ENCODE measurements at regions not wholly inside any gene's neighbourhood (a gene's known extent, or its start where the extent isn't known, plus 50 kb on each side); places are given as distances from the start of the nearest gene placed in this dataset.

DNA sequence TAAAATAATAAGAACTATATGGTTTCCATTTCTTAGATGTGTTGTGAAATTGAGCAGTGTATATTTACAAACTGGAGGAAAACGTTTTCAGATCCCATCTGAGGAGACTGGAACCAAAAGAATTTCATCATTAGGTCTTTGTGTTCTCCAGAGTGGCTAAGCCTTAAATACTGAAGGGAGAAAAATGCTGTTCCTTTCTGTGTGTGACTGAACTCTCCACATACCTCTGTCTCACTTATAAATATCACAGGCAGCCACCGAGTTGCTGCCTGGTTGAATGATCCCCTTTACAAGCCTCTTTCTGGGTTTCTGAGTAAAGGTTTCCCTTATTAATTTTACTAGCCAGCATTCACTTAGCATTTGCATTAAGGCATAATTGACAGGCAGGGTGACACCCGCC, 913.9 kb upstream of the NR2F2 start:
- Mint-ChIP-seq H3K9me3 (peaks cover 4% of the 10 kb centered on the region), H3K36me3 (ENCODE audit: low read depth) (peaks cover 2% of the 10 kb centered on the region), H3K4me1 (ENCODE audit: low read depth) (no peaks in the 10 kb centered on the region), H3K4me3 (no peak overlapping the region), H3K27ac (no peak overlapping the region), H3K27me3 (no peaks in the 10 kb centered on the region)
- intact Hi-C loops (cut with micrococcal nuclease) = no loop called here
- ATAC-seq (no peak), DNase-seq (no peak)
- CTCF ChIA-PET = no interaction called here
- TF ChIP-seq, protein P1, sequence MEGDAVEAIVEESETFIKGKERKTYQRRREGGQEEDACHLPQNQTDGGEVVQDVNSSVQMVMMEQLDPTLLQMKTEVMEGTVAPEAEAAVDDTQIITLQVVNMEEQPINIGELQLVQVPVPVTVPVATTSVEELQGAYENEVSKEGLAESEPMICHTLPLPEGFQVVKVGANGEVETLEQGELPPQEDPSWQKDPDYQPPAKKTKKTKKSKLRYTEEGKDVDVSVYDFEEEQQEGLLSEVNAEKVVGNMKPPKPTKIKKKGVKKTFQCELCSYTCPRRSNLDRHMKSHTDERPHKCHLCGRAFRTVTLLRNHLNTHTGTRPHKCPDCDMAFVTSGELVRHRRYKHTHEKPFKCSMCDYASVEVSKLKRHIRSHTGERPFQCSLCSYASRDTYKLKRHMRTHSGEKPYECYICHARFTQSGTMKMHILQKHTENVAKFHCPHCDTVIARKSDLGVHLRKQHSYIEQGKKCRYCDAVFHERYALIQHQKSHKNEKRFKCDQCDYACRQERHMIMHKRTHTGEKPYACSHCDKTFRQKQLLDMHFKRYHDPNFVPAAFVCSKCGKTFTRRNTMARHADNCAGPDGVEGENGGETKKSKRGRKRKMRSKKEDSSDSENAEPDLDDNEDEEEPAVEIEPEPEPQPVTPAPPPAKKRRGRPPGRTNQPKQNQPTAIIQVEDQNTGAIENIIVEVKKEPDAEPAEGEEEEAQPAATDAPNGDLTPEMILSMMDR (IDR thresholded peaks at IDR 0.05) = no peak
- POLR2A ChIA-PET = no interaction called here

DNA sequence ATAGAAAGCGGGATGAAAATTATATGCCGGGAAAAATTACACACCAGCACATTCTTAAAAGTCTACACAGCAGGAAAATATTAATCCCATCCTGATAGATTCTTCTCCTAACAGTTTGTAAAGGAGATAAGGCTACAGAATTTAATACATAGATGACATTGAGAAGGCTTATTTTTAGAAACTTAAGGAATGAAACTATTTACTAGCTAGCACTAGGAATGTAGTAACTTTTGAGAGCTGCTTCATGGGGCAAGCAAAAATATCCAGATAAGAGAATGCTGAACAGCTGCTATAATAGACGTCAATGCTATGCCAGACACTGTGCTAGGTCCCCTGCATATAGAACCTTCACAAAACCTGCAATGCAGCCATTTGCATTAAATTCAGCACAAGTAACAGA, 912.7 kb upstream of the NR2F2 start:
- ChIA-PET POLR2A (no interaction called here), CTCF (interaction anchor here (0.7 kb wide), 1 partner anchor 31 kb away, joined by 3 read pairs; no protein-coding TSS in a partner anchor)
- Mint-ChIP-seq H3K4me3 (no peak overlapping the region), H3K4me1 (ENCODE audit: low read depth) (no peaks in the 10 kb centered on the region), H3K9me3 (peaks cover 11% of the 10 kb centered on the region), H3K27me3 (no peaks in the 10 kb centered on the region), H3K36me3 (ENCODE audit: low read depth) (peaks cover 2% of the 10 kb centered on the region), H3K27ac (no peak overlapping the region)
- DNase-seq (no peak), ATAC-seq (no peak)
- TF ChIP-seq, protein P1 (IDR thresholded peaks at IDR 0.05) = no peak
- intact Hi-C loops (cut with micrococcal nuclease) = no loop called here

DNA sequence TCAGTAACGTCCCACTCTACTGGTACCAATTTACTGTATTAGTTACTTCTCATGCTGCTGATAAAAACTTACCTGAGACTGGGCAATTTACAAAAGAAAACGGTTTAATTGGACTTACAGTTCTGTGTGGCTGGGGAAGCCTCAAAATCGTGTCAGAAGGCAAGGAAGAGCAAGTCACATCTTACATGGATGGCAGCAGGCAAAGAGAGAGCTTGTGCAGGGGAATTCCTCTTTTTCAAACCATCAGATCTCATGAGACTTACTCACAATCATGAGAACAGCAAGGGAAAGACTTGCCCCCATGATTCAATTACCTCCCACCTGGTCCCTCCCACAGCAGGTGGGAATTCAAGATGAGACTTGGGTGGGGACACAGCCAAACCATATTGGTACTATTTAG, 908.2 kb upstream of the NR2F2 start:
- CTCF ChIA-PET = no interaction called here
- POLR2A ChIA-PET = no interaction called here
- peaks cover 16% of the 10 kb centered on the region for H3K9me3 Mint-ChIP-seq

DNA sequence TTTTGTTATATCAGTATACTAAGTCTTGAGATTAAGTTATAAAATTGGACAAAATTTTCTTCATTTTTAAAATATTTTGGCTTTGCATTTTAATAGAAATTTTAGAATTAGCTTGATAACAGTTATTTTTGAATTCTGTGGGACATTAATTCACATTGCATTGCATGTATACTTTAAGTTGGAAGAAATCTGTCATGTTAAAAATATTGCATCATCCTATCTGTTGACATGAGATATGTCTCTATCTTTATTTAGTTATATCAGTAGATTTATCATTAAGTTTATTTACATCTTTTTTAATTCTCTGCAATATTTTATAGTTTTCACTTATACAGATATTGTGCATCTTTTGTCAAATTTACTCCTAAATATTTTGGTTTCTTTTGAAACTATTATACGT, 904.6 kb upstream of the NR2F2 start:
- ATAC-seq (no peak), DNase-seq (no peak)
- intact Hi-C loops (cut with micrococcal nuclease) = no loop called here
- H3K36me3 Mint-ChIP-seq (ENCODE audit: low read depth) = no peaks in the 10 kb centered on the region
- peaks cover 14% of the 10 kb centered on the region for H3K9me3 Mint-ChIP-seq
- no peak overlapping the region for H3K27ac Mint-ChIP-seq
- TF ChIP-seq, protein P1 (IDR thresholded peaks at IDR 0.05) = no peak
- no peaks in the 10 kb centered on the region for H3K4me1 Mint-ChIP-seq (ENCODE audit: low read depth)
- H3K4me3 Mint-ChIP-seq = no peak overlapping the region
- ChIA-PET CTCF (no interaction called here), POLR2A (no interaction called here)
- no peaks in the 10 kb centered on the region for H3K27me3 Mint-ChIP-seq

More for the DNA sequence above, 908.2 kb upstream of the NR2F2 start:
- ATAC-seq (no peak), DNase-seq (no peak)
- TF ChIP-seq, protein P1 (IDR thresholded peaks at IDR 0.05) = no peak
- Mint-ChIP-seq H3K36me3 (ENCODE audit: low read depth) (peaks cover 2% of the 10 kb centered on the region), H3K27ac (no peak overlapping the region), H3K27me3 (no peaks in the 10 kb centered on the region), H3K4me1 (ENCODE audit: low read depth) (no peaks in the 10 kb centered on the region), H3K4me3 (no peak overlapping the region)
- intact Hi-C loops (cut with micrococcal nuclease) = no loop called here

GRCh38 chr15:95429345-95429744, 901.2 kb upstream of the NR2F2 start:
- POLR2A ChIA-PET = no interaction called here

More at GRCh38 chr15:95429345-95429744, 901.2 kb upstream of the NR2F2 start:
- intact Hi-C loops (cut with micrococcal nuclease) = no loop called here
- Mint-ChIP-seq H3K36me3 (ENCODE audit: low read depth) (no peaks in the 10 kb centered on the region), H3K4me3 (no peak overlapping the region), H3K27ac (no peak overlapping the region), H3K27me3 (peaks cover 1% of the 10 kb centered on the region), H3K9me3 (peaks cover 6% of the 10 kb centered on the region), H3K4me1 (ENCODE audit: low read depth) (no peaks in the 10 kb centered on the region)
- DNase-seq (no peak), ATAC-seq (no peak)
- TF ChIP-seq, protein P1 (IDR thresholded peaks at IDR 0.05) = no peak
- CTCF ChIA-PET = no interaction called here

Measured in activated CD8-positive, alpha-beta T cell treated with anti-CD3 and anti-CD28 coated beads for 36 hours (primary cell).